ENCODE measurements at regions not wholly inside any gene's neighbourhood (a gene's known extent, or its start where the extent isn't known, plus 50 kb on each side); places are given as distances from the start of the nearest gene placed in this dataset.
"Not testable (repeated sequence)": the region's sequence is repeated elsewhere in the genome, so short reads cannot be mapped to it uniquely, and the experiment has no call there.

DNA sequence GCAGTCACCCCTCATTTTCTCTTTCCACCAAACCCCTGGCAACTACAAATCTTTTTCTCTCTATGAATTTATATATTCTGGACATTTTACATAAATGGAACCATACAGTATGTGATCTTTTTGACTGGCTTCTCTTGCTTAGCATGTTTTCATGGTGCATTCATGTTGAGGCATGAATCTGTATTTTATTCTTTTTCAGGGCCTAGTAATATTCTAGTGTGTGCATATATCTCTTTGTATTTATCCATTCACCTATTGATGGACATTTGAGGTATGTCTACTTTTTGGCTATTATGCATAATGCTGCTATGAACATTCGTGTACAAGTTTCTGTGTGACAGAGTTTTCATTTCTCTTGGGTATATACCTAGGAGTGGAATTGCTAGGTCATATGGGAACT, 78.2 kb downstream of the HACD1 start:
- POLR2A ChIA-PET, result no interaction called here
- no peak for DNase-seq (ENCODE audit: extremely low spot score)
- CTCF ChIA-PET, result no interaction called here

DNA sequence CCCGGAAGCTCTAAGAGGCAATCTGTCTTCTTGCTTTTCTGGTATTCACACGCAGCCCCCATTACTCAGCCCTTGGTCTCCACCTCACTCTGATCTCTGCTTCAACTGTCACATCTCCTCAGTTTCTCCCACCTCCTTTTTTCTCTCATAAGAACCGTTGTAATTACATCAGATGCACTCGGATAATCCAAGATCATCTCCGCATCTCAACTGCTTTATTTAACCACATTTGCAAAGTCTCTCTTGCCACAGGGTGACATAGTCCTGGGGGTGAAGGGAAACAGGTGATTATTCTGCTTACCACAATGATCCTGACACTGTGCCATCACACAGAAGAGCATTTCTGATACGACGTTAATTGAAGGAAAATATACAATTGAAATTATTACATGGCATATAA, 79.9 kb downstream of the HACD1 start:
- ChIA-PET POLR2A (no interaction called here), CTCF (interaction anchor here (3.2 kb wide), 1 partner anchor 11 kb away, joined by 10 read pairs; no protein-coding TSS in a partner anchor)
- no peak for DNase-seq (ENCODE audit: extremely low spot score)
- TF ChIP-seq, protein P1, sequence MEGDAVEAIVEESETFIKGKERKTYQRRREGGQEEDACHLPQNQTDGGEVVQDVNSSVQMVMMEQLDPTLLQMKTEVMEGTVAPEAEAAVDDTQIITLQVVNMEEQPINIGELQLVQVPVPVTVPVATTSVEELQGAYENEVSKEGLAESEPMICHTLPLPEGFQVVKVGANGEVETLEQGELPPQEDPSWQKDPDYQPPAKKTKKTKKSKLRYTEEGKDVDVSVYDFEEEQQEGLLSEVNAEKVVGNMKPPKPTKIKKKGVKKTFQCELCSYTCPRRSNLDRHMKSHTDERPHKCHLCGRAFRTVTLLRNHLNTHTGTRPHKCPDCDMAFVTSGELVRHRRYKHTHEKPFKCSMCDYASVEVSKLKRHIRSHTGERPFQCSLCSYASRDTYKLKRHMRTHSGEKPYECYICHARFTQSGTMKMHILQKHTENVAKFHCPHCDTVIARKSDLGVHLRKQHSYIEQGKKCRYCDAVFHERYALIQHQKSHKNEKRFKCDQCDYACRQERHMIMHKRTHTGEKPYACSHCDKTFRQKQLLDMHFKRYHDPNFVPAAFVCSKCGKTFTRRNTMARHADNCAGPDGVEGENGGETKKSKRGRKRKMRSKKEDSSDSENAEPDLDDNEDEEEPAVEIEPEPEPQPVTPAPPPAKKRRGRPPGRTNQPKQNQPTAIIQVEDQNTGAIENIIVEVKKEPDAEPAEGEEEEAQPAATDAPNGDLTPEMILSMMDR (IDR thresholded peaks at IDR 0.05; ENCODE audit: control extremely low read depth, extremely low read depth, low read depth, missing control alignments), result no peak

More for the DNA sequence above, 78.2 kb downstream of the HACD1 start:
- TF ChIP-seq, protein P1 (IDR thresholded peaks at IDR 0.05; ENCODE audit: control extremely low read depth, extremely low read depth, low read depth, missing control alignments), result no peak

DNA sequence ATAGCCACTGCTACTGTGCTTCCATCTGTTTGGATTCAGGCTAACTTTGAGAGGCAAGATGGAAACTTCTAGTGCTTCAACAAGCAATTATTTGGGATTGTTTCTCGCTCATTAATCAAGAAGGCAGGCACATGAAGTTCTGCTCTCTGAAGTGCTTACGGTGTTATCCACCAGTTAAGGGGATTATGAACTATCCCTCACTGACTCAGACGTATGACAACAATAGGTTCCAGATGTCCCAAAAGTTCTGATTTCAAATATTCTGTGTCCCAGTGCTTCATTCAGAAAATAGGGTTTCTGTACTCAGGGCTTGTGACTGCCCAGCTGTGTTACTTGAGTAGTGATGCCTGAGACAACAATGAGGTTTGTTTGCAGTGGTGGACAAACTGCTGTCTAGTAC, 81.0 kb downstream of the HACD1 start:
- CTCF ChIA-PET, result interaction anchor here (3.2 kb wide), 1 partner anchor 10 kb away, joined by 10 read pairs; no protein-coding TSS in a partner anchor
- POLR2A ChIA-PET, result no interaction called here

DNA sequence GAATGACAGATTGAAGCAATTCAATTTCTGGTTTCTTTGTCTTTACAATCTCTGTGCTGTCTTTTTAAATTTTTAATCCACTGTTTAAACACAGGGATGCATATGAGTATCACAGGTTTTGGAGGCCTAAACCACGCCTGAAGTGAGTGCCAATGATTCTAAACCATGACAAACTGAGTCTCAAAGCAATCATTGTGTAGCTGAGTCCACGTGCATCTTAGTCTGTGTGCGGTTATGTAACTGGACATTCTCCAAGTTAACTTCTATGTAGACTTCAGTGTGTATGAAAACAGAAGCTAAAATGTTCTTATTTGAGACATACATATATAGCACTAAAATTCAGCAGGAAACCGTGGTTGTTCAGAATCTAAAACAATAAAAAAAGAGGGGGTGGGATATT, 79.3 kb upstream of the ST8SIA6 start:
- TF ChIP-seq, protein P1 (IDR thresholded peaks at IDR 0.05; ENCODE audit: control extremely low read depth, extremely low read depth, low read depth, missing control alignments), result no peak
- no peak for DNase-seq (ENCODE audit: extremely low spot score)
- ChIA-PET POLR2A (no interaction called here), CTCF (no interaction called here)

More for the DNA sequence above, 81.0 kb downstream of the HACD1 start:
- TF ChIP-seq, protein P1 (IDR thresholded peaks at IDR 0.05; ENCODE audit: control extremely low read depth, extremely low read depth, low read depth, missing control alignments), result no peak
- DNase-seq (ENCODE audit: extremely low spot score), result no peak

DNA sequence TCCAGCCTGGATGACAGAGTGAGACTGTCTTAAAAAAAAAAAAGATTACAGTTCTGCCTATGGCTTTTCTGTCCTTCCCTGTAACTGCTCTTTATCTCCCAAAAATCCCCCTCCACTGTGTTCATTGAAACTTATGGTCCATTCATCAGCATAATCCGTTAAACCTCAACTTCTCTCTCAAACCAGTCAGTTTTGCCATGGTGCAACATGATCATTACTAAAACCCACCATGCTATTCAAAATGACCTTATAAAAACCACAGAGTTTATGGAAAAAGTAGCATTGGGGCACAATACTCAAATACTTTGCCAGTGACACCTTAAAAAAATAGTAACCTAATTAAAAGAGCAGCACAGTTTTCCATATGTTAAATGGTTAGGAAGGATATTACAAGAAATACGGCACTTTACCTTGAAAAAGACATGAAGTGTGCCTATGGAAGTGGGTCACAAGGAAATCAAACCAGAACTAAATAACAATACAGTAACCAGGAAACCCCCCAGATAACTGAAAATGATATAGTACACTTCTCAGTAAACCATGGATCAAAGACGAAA, 74.0 kb upstream of the ST8SIA6 start:
- TF ChIP-seq, protein P1 (IDR thresholded peaks at IDR 0.05; ENCODE audit: control extremely low read depth, extremely low read depth, low read depth, missing control alignments), result no peak
- ChIA-PET POLR2A (no interaction called here), CTCF (interaction anchor here (1.8 kb wide), 1 partner anchor 11 kb away, joined by 4 read pairs; no protein-coding TSS in a partner anchor)
- no peak for DNase-seq (ENCODE audit: extremely low spot score)

DNA sequence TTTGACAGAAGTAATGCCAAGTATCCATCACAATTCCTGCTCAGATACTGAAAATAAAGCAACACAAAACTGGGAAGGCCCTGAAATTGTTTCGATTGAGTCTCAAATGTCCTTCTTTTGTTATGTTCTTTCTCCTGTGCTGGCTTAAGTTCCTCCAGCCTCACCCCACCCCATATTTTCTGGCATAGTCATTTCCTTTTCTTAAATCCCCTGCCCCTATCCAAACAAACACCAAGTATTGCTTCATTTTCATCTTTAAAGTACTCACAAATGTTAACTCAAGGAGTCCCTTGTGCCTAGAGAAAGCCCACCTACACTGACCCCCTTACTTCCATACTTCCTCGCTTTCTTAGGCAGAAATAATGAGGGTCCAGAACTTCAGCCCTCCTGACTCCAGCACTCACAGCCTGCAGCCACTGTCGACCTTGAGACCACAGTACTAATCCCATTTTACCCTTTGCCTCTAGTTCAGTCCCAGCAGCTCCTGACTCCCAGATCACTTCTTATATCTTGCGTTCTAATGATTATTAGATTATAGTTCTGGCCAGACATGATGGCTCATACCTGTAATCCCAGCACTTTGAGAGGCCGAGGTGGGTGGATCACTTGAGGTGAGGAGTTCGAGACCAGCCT, 73.2 kb upstream of the ST8SIA6 start:
- CTCF ChIA-PET, result interaction anchor here (1.8 kb wide), 1 partner anchor 10 kb away, joined by 4 read pairs; no protein-coding TSS in a partner anchor

DNA sequence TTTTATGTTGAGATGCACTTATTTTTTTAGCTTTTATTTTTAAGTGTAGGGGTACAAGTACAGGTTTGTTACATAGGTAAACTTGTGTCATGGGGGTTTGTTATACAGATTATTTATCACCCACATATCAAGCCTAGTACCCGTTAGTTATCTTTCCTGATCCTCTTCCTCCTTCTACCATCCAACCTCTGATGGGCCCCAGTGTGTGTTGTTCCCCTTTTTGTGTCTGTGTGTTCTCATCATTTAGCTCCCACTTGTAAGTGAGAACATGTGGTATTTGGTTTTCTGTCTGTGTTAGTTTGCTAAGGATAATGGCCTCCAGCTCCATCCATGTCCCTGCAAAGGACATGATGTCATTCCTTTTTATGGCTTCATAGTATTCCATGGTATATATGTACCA, 72.2 kb upstream of the ST8SIA6 start:
- POLR2A ChIA-PET; DNase-seq (ENCODE audit: extremely low spot score): not testable (repeated sequence)
- CTCF ChIA-PET, result interaction anchor here (1.8 to 2.5 kb wide), 2 partner anchors 9 kb away, joined by 4 to 10 read pairs; no protein-coding TSS in a partner anchor

More for the DNA sequence above, 73.2 kb upstream of the ST8SIA6 start:
- no peak for DNase-seq (ENCODE audit: extremely low spot score)
- TF ChIP-seq, protein P1 (IDR thresholded peaks at IDR 0.05; ENCODE audit: control extremely low read depth, extremely low read depth, low read depth, missing control alignments), result no peak
- POLR2A ChIA-PET, result no interaction called here

All from GM10248 (cell line).